SK-N-MC (cell line): ENCODE measurements at regions not wholly inside any gene's neighbourhood (a gene's known extent, or its start where the extent isn't known, plus 50 kb on each side); places are given as distances from the start of the nearest gene placed in this dataset.

Source experiments
- DNase-seq: peaks from one replicate; pipeline ENCODE4 v3.0.0-alpha.2; 2011; ENCODE audit warnings: low read depth, low spot score
- H3K27ac ChIP-seq: fragments of 200-600 bp; sonication (generic); 2 replicates; pipeline ENCODE4 v1.5.1; 2016; ENCODE audit warnings: mixed run types
- H3K36me3 ChIP-seq: fragments of 200-600 bp; sonication (generic); 2 replicates; pipeline ENCODE4 v1.6.1; 2017; ENCODE audit warnings: antibody characterized with exemption, low read length, mixed read lengths; ENCODE audit not compliant: insufficient read depth
- H3K4me3 ChIP-seq: fragments of 200-600 bp; sonication (generic); 2 replicates; pipeline ENCODE4 v1.5.1; 2016
- H3K9ac ChIP-seq: fragments of 200-600 bp; sonication (generic); 2 replicates; pipeline ENCODE4 v1.8.0; 2017; ENCODE audit warnings: mixed run types, mixed read lengths; ENCODE audit not compliant: insufficient read length
- H3K9me3 ChIP-seq: fragments of 200-600 bp; sonication (generic); 2 replicates; pipeline ENCODE4 v1.6.1; 2017; ENCODE audit warnings: low read depth, mild to moderate bottlenecking, antibody characterized with exemption, low read length, moderate library complexity, mixed read lengths
- EZH2 ChIP-seq: fragments of 200-600 bp; sonication (generic); IDR thresholded peaks from one replicate; pipeline ENCODE4 v1.6.1; 2017; ENCODE audit warnings: antibody characterized with exemption
- FOXP2 ChIP-seq: optimal IDR thresholded peaks from 2 replicates; pipeline ENCODE3; 2011; ENCODE audit warnings: mild to moderate bottlenecking, moderate library complexity; ENCODE audit not compliant: insufficient read depth; ENCODE audit errors: extremely low read length, control extremely low read depth
- POLR2AphosphoS5 ChIP-seq: IDR thresholded peaks from 2 replicates; pipeline ENCODE4 v1.6.1; 2012; ENCODE audit warnings: mild to moderate bottlenecking, low read depth, low read length, borderline replicate concordance

DNA sequence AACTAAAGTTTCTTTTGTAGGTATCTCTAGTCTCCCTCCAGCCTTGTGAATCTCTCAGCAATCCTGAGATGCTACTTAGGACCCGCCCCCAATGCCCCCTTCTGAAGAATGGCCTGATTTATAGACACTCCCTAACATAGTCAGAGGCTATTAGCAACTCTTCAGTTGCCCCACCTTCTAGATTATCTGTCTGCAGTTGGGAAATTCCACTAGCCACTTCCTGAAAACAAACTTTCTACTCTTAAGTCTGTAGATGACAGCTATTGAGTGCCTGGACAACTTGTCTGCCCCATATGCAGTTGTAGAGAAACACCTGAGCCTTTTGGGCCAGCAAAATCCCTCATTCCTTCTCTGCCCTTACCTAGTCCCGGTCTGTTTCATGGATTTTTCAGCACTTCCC, 188.2 kb upstream of the PREP start:
- no peak for TF ChIP-seq EZH2
- TF ChIP-seq POLR2AphosphoS5 = no peak
- TF ChIP-seq FOXP2 = no peak
- Histone ChIP-seq H3K9me3 (no peaks in the 10 kb centered on the region), H3K4me3 (no peak overlapping the region), H3K36me3 (no peaks in the 10 kb centered on the region), H3K9ac (no peak overlapping the region), H3K27ac (no peak overlapping the region)
- DNase-seq = no peak

- no peak for TF ChIP-seq FOXP2
- no peak for TF ChIP-seq EZH2
- no peak for TF ChIP-seq POLR2AphosphoS5
- no peak overlapping the region for H3K9ac ChIP-seq
- H3K4me3 ChIP-seq = no peak overlapping the region
- no peak overlapping the region for H3K27ac ChIP-seq
- no peak for DNase-seq
- H3K9me3 ChIP-seq = no peaks in the 10 kb centered on the region
- no peaks in the 10 kb centered on the region for H3K36me3 ChIP-seq
Measured at GRCh38 chr6:105588123-105588710, 185.3 kb upstream of the PREP start.

- Histone ChIP-seq H3K9me3 (no peaks in the 10 kb centered on the region), H3K27ac (no peak overlapping the region), H3K4me3 (no peak overlapping the region), H3K36me3 (no peaks in the 10 kb centered on the region), H3K9ac (no peak overlapping the region)
- TF ChIP-seq EZH2 (no peak), FOXP2 (no peak), POLR2AphosphoS5 (no peak)
- no peak for DNase-seq
Measured at GRCh38 chr6:105587349-105588122, 184.7 kb upstream of the PREP start.

GRCh38 chr6:105578179-105578707, 175.4 kb upstream of the PREP start:
- TF ChIP-seq POLR2AphosphoS5 (no peak), FOXP2 (no peak), EZH2 (no peak)
- Histone ChIP-seq H3K4me3 (no peak overlapping the region), H3K9ac (no peak overlapping the region), H3K9me3 (no peaks in the 10 kb centered on the region), H3K27ac (no peak overlapping the region), H3K36me3 (no peaks in the 10 kb centered on the region)
- no peak for DNase-seq

DNA sequence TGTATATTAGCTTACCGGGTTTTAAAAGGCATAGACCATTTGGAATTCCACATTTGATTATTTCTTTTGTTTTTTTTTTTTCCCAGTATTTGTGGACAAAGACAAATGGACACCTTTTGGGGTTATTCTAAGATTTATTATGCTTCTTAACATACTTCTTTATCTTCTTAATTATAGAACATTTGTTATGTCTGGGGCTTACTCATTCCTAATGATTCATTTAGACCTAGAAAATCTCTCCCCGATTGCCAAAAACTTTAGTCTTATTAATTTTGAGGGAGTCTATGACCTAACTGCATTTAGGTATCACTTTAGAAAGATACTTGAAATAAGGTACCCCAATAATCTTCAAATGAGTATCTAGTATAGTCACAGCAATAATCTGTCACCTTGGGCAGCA, 170.7 kb upstream of the PREP start:
- Histone ChIP-seq H3K9ac (no peak overlapping the region), H3K4me3 (no peak overlapping the region), H3K9me3 (no peaks in the 10 kb centered on the region), H3K27ac (no peak overlapping the region), H3K36me3 (no peaks in the 10 kb centered on the region)
- TF ChIP-seq EZH2 (no peak), FOXP2 (no peak), POLR2AphosphoS5 (no peak)
- no peak for DNase-seq

- no peaks in the 10 kb centered on the region for H3K36me3 ChIP-seq
- H3K4me3 ChIP-seq = no peak overlapping the region
- no peaks in the 10 kb centered on the region for H3K9me3 ChIP-seq
- TF ChIP-seq EZH2 (no peak), FOXP2 (no peak)
- DNase-seq = no peak
- no peak overlapping the region for H3K9ac ChIP-seq
- no peak overlapping the region for H3K27ac ChIP-seq
Measured at GRCh38 chr6:105573138-105573537, 170.3 kb upstream of the PREP start.

- Histone ChIP-seq H3K9me3 (no peaks in the 10 kb centered on the region), H3K9ac (no peak overlapping the region), H3K27ac (no peak overlapping the region), H3K4me3 (no peak overlapping the region), H3K36me3 (no peaks in the 10 kb centered on the region)
- DNase-seq = no peak
- no peak for TF ChIP-seq POLR2AphosphoS5
- no peak for TF ChIP-seq FOXP2
- TF ChIP-seq EZH2 = no peak
Measured at GRCh38 chr6:105570416-105570815, 167.5 kb upstream of the PREP start.

- no peak overlapping the region for H3K9ac ChIP-seq
- H3K4me3 ChIP-seq = no peak overlapping the region
- H3K27ac ChIP-seq = no peak overlapping the region
- DNase-seq = no peak
- TF ChIP-seq EZH2 (no peak), POLR2AphosphoS5 (no peak), FOXP2 (no peak)
- no peaks in the 10 kb centered on the region for H3K36me3 ChIP-seq
- H3K9me3 ChIP-seq = no peaks in the 10 kb centered on the region
Measured at GRCh38 chr6:105569706-105570105, 166.8 kb upstream of the PREP start.
